H1 (cell line): ENCODE measurements at regions not wholly inside any gene's neighbourhood (a gene's known extent, or its start where the extent isn't known, plus 50 kb on each side); places are given as distances from the start of the nearest gene placed in this dataset.

Source experiments
- BACH1 ChIP-seq: IDR thresholded peaks from 2 replicates; pipeline ENCODE4 v1.6.1; 2012; ENCODE audit warnings: low read length, improper control_type of control experiment
- KDM4A ChIP-seq: IDR thresholded peaks from one replicate; pipeline ENCODE4 v1.7.1; 2012; ENCODE audit warnings: low read depth, mild to moderate bottlenecking, moderate library complexity, low read length, inconsistent platforms; ENCODE audit not compliant: severe bottlenecking
- RAD21 ChIP-seq, 2 experiments: IDR thresholded peaks in 1 of 2; conservative IDR thresholded peaks in 1 of 2; 2 replicates each; pipeline ENCODE4 v1.6.1; 2011; ENCODE audit warnings: low read depth in 2 of 2, low read length in 2 of 2, improper control_type of control experiment in 1 of 2, inconsistent platforms in 1 of 2, mild to moderate bottlenecking in 1 of 2, moderate library complexity in 1 of 2
- SRF ChIP-seq: IDR thresholded peaks from 2 replicates; pipeline ENCODE4 v1.6.1; 2011; ENCODE audit warnings: mild to moderate bottlenecking, low read depth, low read length, moderate library complexity

- TF ChIP-seq BACH1: no peak
- TF ChIP-seq KDM4A: no peak
- no peak for TF ChIP-seq SRF
- TF ChIP-seq RAD21 (IDR thresholded peaks at IDR 0.05 in 1 of 2, conservative IDR thresholded peaks at IDR 0.05 in 1 of 2; ENCODE audit: low read depth in 2 of 2, low read length in 2 of 2): no peak
These were observed 234.1 kb downstream of the BUD13 start (continued) for GRCh38 chr11:116538677-116539076.
